A549 (cell line): ENCODE measurements at regions not wholly inside any gene's neighbourhood (a gene's known extent, or its start where the extent isn't known, plus 50 kb on each side); places are given as distances from the start of the nearest gene placed in this dataset.

Experiments used
- CTCF ChIP-seq: fragments of >200 bp; sonication (Bioruptor Twin); formaldehyde crosslinking; IDR thresholded peaks from 3 replicates; pipeline ENCODE4 v1.5.1; 2016
- EP300 ChIP-seq, 2 experiments: fragments of >200 bp; sonication (Bioruptor Twin); formaldehyde crosslinking; IDR thresholded peaks; 2 replicates in 1 of 2; 3 replicates in 1 of 2; pipeline ENCODE4 v1.6.1; 2016 to 2017
- ESRRA ChIP-seq: fragments of 150-350 bp; IDR thresholded peaks from 2 replicates; pipeline ENCODE4 v1.6.1; 2014; ENCODE audit warnings: mild to moderate bottlenecking, low read length, borderline replicate concordance
- GATA3 ChIP-seq: IDR thresholded peaks from 2 replicates; pipeline ENCODE4 v1.6.1; 2012; ENCODE audit warnings: borderline replicate concordance
- HOXA7 ChIP-seq: fragments of 250-450 bp; sonication (Bioruptor Pico); IDR thresholded peaks from 2 replicates; pipeline ENCODE4 v1.5.0; 2020; ENCODE audit warnings: mild to moderate bottlenecking, moderate library complexity
- JUN ChIP-seq, 2 experiments: fragments of >200 bp; sonication (Bioruptor Twin); formaldehyde crosslinking; IDR thresholded peaks; 2 replicates in 1 of 2; 3 replicates in 1 of 2; pipeline ENCODE4 v1.6.1; 2016 to 2017
- POLR2A ChIP-seq: IDR thresholded peaks from 2 replicates; pipeline ENCODE4 v1.6.1; 2012; ENCODE audit warnings: mild to moderate bottlenecking, low read length
- POLR2AphosphoS2 ChIP-seq: conservative IDR thresholded peaks from 2 replicates; pipeline ENCODE4 v1.6.1; 2012; ENCODE audit warnings: low read length, improper control_type of control experiment, inconsistent platforms
- REST ChIP-seq: fragments of 200-600 bp; sonication (generic); IDR thresholded peaks from 2 replicates; pipeline ENCODE4 v1.6.1; 2016; ENCODE audit warnings: antibody characterized with exemption, mild to moderate bottlenecking, moderate library complexity
- RNF2 ChIP-seq: fragments of 200-600 bp; sonication (generic); IDR thresholded peaks from 2 replicates; pipeline ENCODE4 v1.6.1; 2016; ENCODE audit warnings: low read depth, mild to moderate bottlenecking, antibody characterized with exemption, moderate library complexity, borderline replicate concordance
- ZC3H11A ChIP-seq: fragments of 450-650 bp; IDR thresholded peaks from 2 replicates; pipeline ENCODE4 v1.6.1; 2014; ENCODE audit warnings: antibody characterized with exemption, mild to moderate bottlenecking

- TF ChIP-seq ZC3H11A (no peak), RNF2 (no peak), CTCF (no peak), GATA3 (no peak), ESRRA (no peak), EP300 (IDR thresholded peaks at IDR 0.05) (no peak), JUN (IDR thresholded peaks at IDR 0.05) (no peak), POLR2AphosphoS2 (no peak), HOXA7 (CRISPR knock-in tag) (no peak), POLR2A (no peak), REST (no peak)
These were observed 275.9 kb upstream of the EXOC2 start for GRCh38 chr6:968791-969190.
